ENCODE measurements at regions not wholly inside any gene's neighbourhood (a gene's known extent, or its start where the extent isn't known, plus 50 kb on each side); places are given as distances from the start of the nearest gene placed in this dataset.

DNA sequence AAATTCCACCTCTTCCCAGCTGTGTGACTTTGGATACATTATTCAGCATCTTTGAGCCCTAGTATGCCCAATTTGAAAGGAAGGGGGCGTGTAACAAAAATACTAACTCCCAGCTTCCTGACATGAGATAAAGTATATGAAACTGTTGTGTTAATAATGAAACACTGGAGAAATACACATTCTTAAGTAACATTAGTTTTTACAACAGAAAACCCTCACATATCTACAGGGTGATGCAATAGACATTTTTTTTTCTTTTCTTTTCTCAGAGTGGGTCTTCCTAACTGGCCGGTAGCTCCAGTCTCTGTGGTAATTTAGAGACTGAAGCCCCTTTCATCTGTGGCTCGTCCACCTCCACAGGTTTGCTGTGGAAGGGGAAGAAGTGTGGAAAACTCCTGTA is 79.5 kb downstream of the CD83 start:
- Histone ChIP-seq H3K36me3 (no peaks in the 10 kb centered on the region), H3K9me3 (no peaks in the 10 kb centered on the region), H3K4me1 (no peaks in the 10 kb centered on the region), H3K4me3 (no peak overlapping the region), H3K27ac (no peak overlapping the region), H3K27me3 (no peaks in the 10 kb centered on the region)
- TF ChIP-seq, protein P1, sequence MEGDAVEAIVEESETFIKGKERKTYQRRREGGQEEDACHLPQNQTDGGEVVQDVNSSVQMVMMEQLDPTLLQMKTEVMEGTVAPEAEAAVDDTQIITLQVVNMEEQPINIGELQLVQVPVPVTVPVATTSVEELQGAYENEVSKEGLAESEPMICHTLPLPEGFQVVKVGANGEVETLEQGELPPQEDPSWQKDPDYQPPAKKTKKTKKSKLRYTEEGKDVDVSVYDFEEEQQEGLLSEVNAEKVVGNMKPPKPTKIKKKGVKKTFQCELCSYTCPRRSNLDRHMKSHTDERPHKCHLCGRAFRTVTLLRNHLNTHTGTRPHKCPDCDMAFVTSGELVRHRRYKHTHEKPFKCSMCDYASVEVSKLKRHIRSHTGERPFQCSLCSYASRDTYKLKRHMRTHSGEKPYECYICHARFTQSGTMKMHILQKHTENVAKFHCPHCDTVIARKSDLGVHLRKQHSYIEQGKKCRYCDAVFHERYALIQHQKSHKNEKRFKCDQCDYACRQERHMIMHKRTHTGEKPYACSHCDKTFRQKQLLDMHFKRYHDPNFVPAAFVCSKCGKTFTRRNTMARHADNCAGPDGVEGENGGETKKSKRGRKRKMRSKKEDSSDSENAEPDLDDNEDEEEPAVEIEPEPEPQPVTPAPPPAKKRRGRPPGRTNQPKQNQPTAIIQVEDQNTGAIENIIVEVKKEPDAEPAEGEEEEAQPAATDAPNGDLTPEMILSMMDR (IDR thresholded peaks at IDR 0.05) = no peak
- TF ChIP-seq POLR2AphosphoS5 (IDR thresholded peaks at IDR 0.05) (no peak), POLR2A (IDR thresholded peaks at IDR 0.05) (no peak), EP300 (IDR thresholded peaks at IDR 0.05) (no peak)
- DNase-seq (no peak), ATAC-seq (ENCODE audit: low FRiP score in 2 of 2) (no peak)
- WGBS, 2 donors = 69 to 78% methylated on average over 3 of the region's 3 CpGs

DNA sequence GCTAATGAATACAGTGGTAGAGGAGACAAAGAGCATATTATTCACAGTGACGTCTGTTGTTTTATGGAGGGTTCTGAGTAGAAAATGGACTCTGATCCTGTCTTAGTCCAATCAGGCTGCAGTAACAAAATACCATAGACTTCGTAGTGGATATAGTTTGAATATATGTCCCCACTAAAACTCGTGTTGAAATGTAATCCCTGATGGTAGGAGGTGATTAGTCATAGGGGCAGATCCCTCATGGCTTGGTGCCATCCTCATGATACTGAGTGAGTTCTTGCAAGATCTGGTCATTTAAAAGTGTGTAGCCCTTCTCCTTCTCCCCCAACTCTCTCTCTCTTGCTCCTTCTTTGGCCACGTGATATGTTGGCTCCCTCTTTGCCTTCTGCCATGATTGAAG is 82.5 kb downstream of the CD83 start:
- Histone ChIP-seq H3K27ac (no peak overlapping the region), H3K36me3 (no peaks in the 10 kb centered on the region), H3K9me3 (no peaks in the 10 kb centered on the region), H3K4me1 (no peaks in the 10 kb centered on the region), H3K4me3 (no peak overlapping the region), H3K27me3 (no peaks in the 10 kb centered on the region)
- TF ChIP-seq POLR2AphosphoS5 (IDR thresholded peaks at IDR 0.05) (no peak), EP300 (IDR thresholded peaks at IDR 0.05) (no peak)
- 68 to 84% methylated on average over 4 of the region's 4 CpGs for WGBS, 2 donors
- ATAC-seq (ENCODE audit: low FRiP score in 2 of 2) (no peak), DNase-seq (no peak)

DNA sequence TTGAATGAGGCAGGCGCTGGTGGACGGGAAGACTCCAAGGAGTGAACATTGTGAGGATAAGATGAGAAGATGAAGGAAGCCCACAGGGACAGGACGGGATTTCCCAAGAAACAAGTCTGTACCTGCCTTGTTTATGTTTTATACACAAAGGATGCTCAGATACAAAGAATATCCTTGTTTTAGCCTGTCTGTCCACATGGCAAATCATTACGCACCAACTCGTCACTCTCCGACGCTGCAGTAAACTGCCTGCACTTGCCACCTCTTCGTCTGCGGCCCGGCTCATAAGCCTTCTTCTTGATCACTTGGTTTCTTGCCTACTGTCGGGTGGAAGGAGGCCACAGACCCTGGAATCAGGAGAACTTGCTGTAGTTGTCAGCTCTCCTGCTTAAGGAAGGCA is 85.4 kb downstream of the CD83 start:
- no peaks in the 10 kb centered on the region for H3K27me3 ChIP-seq
- DNase-seq (no peak), ATAC-seq (ENCODE audit: low FRiP score in 2 of 2) (no peak)
- H3K4me3 ChIP-seq = no peak overlapping the region
- no peak overlapping the region for H3K27ac ChIP-seq
- no peaks in the 10 kb centered on the region for H3K36me3 ChIP-seq
- H3K9me3 ChIP-seq = no peaks in the 10 kb centered on the region
- TF ChIP-seq, protein P1 (IDR thresholded peaks at IDR 0.05) = no peak
- TF ChIP-seq POLR2A (IDR thresholded peaks at IDR 0.05) (no peak), EP300 (IDR thresholded peaks at IDR 0.05) (no peak), POLR2AphosphoS5 (IDR thresholded peaks at IDR 0.05) (no peak)
- WGBS, 2 donors = 94 to 95% methylated on average over 11 of the region's 11 CpGs
- H3K4me1 ChIP-seq = no peaks in the 10 kb centered on the region

DNA sequence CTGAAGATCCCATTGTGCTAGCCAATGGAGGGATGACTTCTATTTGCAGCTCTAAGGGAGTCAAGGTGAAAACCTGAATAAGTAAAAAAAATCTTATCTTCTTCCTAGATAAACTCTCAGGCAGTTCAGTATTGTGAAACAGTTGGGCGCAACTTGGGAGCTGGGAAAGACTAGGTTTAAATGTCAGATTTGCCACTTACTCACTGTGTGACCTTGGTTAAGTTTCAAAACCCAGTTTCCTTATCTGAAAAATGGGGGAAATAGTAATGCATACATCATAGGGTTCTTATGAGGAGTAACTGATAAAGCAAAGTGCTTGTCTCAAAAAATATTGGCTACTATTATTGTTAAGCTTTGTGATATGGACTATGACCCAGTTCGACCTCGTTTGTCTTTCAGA is 88.8 kb downstream of the CD83 start:
- peaks cover 0 to 10% (median 6%) of the 10 kb centered on the region in 4 donors for H3K4me1 ChIP-seq
- TF ChIP-seq POLR2AphosphoS5 (IDR thresholded peaks at IDR 0.05) = no peak
- TF ChIP-seq, protein P1 (IDR thresholded peaks at IDR 0.05) = no peak
- TF ChIP-seq POLR2A (IDR thresholded peaks at IDR 0.05) = no peak
- TF ChIP-seq EP300 (IDR thresholded peaks at IDR 0.05) = no peak
- H3K4me3 ChIP-seq = no peak overlapping the region
- WGBS, 2 donors = 69 to 73% methylated on average over 3 of the region's 3 CpGs
- H3K36me3 ChIP-seq = no peaks in the 10 kb centered on the region
- ATAC-seq (ENCODE audit: low FRiP score in 2 of 2) (no peak), DNase-seq (no peak)
- no peak overlapping the region for H3K27ac ChIP-seq
- no peaks in the 10 kb centered on the region for H3K9me3 ChIP-seq
- no peaks in the 10 kb centered on the region for H3K27me3 ChIP-seq

GRCh38 chr6:14207448-14207847 is 89.9 kb downstream of the CD83 start:
- H3K27me3 ChIP-seq = no peaks in the 10 kb centered on the region
- H3K4me3 ChIP-seq = no peak overlapping the region
- ATAC-seq (ENCODE audit: low FRiP score in 2 of 2) (no peak), DNase-seq (no peak)
- TF ChIP-seq EP300 (IDR thresholded peaks at IDR 0.05) (no peak), POLR2A (IDR thresholded peaks at IDR 0.05) (no peak), POLR2AphosphoS5 (IDR thresholded peaks at IDR 0.05) (no peak)
- TF ChIP-seq, protein P1 (IDR thresholded peaks at IDR 0.05) = no peak
- WGBS, 2 donors = 90 to 100% methylated on average over 1 of the region's 1 CpG
- H3K9me3 ChIP-seq = no peaks in the 10 kb centered on the region
- no peaks in the 10 kb centered on the region for H3K36me3 ChIP-seq
- no peak overlapping the region for H3K27ac ChIP-seq
- peaks cover 7 to 18% (median 14%) of the 10 kb centered on the region in 4 donors for H3K4me1 ChIP-seq

Data from upper lobe of left lung (tissue), 6 donors.